Esophagus muscularis mucosa (tissue), 4 donors: ENCODE measurements at regions not wholly inside any gene's neighbourhood (a gene's known extent, or its start where the extent isn't known, plus 50 kb on each side); places are given as distances from the start of the nearest gene placed in this dataset.

ENCODE experiments used
- DNase-seq: peaks from one replicate; pipeline ENCODE4 v3.0.0-alpha.2; 2017; ENCODE audit errors: extremely low spot score
- H3K27ac ChIP-seq, 4 donors: fragments of 200-600 bp; sonication (generic); replicated peaks in 1 of 4; 1 replicate in 3 of 4; 2 replicates in 1 of 4; pipeline ENCODE4 v1.5.1; 2016 to 2019; ENCODE audit warnings: mild to moderate bottlenecking in 1 of 4
- H3K27me3 ChIP-seq, 4 donors: fragments of 200-600 bp; sonication (generic); one replicate each; pipeline versions ENCODE4 v1.5.1 to v1.6.0; 2016 to 2019
- H3K36me3 ChIP-seq, 4 donors: fragments of 200-600 bp; sonication (generic); one replicate each; pipeline ENCODE4 v1.5.1; 2016 to 2019
- H3K4me1 ChIP-seq, 4 donors: fragments of 200-600 bp; sonication (generic); one replicate each; pipeline ENCODE4 v1.5.1; 2016 to 2019
- H3K4me3 ChIP-seq, 4 donors: fragments of 200-600 bp; sonication (generic); 1 replicate in 2 of 4; 2 replicates in 2 of 4; pipeline ENCODE4 v1.5.1; 2016 to 2019; ENCODE audit warnings: mild to moderate bottlenecking in 4 of 4, moderate library complexity in 1 of 4
- H3K9me3 ChIP-seq, 4 donors: fragments of 200-600 bp; sonication (generic); 1 replicate in 3 of 4; 2 replicates in 1 of 4; pipeline ENCODE4 v1.5.1; 2016 to 2019
- CTCF ChIP-seq, 3 experiments: fragments of 200-600 bp in 2 of 3; fragments of 450-650 bp in 1 of 3; sonication (generic) in 2 of 3; IDR thresholded peaks; one replicate each; pipeline ENCODE4 v1.5.1; 2017 to 2019; ENCODE audit warnings: antibody characterized with exemption in 3 of 3, mild to moderate bottlenecking in 2 of 3, moderate library complexity in 1 of 3
- EP300 ChIP-seq: sonication (generic); formaldehyde crosslinking; IDR thresholded peaks from one replicate; pipeline ENCODE4 v1.6.1; 2017; ENCODE audit warnings: antibody characterized with exemption
- POLR2A ChIP-seq: fragments of 450-650 bp; IDR thresholded peaks from one replicate; pipeline ENCODE4 v1.6.1; 2017; ENCODE audit warnings: antibody characterized with exemption, moderate library complexity, mild to moderate bottlenecking, low read depth
- POLR2AphosphoS5 ChIP-seq, 2 donors: sonication (generic); formaldehyde crosslinking; IDR thresholded peaks; one replicate each; pipeline ENCODE4 v1.6.1; 2017; ENCODE audit warnings: antibody characterized with exemption in 2 of 2
- WGBS: methylation state at CpG from one replicate; pipeline ENCODE4 v1.1.5; 2018; 5-methylcytosine and 5-hydroxymethylcytosine counted together
- intact Hi-C: fragments of 100-400 bp; cut with DNase I; formaldehyde crosslinking; loops from one replicate; pipeline ENCODE4 v1.15.1; 2023

- WGBS = 85% methylated on average over 1 of the region's 1 CpG
- no peak for DNase-seq
- no peak overlapping the region for H3K4me3 ChIP-seq
- TF ChIP-seq EP300 (no peak), POLR2A (no peak), POLR2AphosphoS5 (IDR thresholded peaks at IDR 0.05) (no peak), CTCF (IDR thresholded peaks at IDR 0.05) (no peak)
- H3K4me1 ChIP-seq = no peaks in the 10 kb centered on the region
- intact Hi-C loops = no loop called here
- no peaks in the 10 kb centered on the region for H3K27me3 ChIP-seq
- no peak overlapping the region for H3K27ac ChIP-seq
- no peaks in the 10 kb centered on the region for H3K9me3 ChIP-seq
- no peaks in the 10 kb centered on the region for H3K36me3 ChIP-seq
Measured at GRCh38 chr13:67377919-67378318, 147.8 kb upstream of the PCDH9 start.

GRCh38 chr13:67374391-67374790 lies 144.3 kb upstream of the PCDH9 start:
- H3K9me3 ChIP-seq = no peaks in the 10 kb centered on the region
- no peaks in the 10 kb centered on the region for H3K27me3 ChIP-seq
- intact Hi-C loops = no loop called here
- no peak overlapping the region for H3K27ac ChIP-seq
- H3K36me3 ChIP-seq = no peaks in the 10 kb centered on the region
- no peak overlapping the region for H3K4me3 ChIP-seq
- 67% methylated on average over 1 of the region's 1 CpG for WGBS
- no peak for DNase-seq
- TF ChIP-seq POLR2A (no peak), POLR2AphosphoS5 (IDR thresholded peaks at IDR 0.05) (no peak), EP300 (no peak), CTCF (IDR thresholded peaks at IDR 0.05) (no peak)
- peaks cover 0 to 5% (median 0%) of the 10 kb centered on the region in 4 donors for H3K4me1 ChIP-seq

GRCh38 chr13:67372868-67373464 lies 142.8 kb upstream of the PCDH9 start:
- Histone ChIP-seq H3K9me3 (no peaks in the 10 kb centered on the region), H3K27ac (no peak overlapping the region), H3K4me1 (peaks cover 0 to 6% (median 0%) of the 10 kb centered on the region in 4 donors), H3K4me3 (no peak overlapping the region), H3K27me3 (no peaks in the 10 kb centered on the region), H3K36me3 (no peaks in the 10 kb centered on the region)
- TF ChIP-seq POLR2AphosphoS5 (IDR thresholded peaks at IDR 0.05) = no peak
- TF ChIP-seq CTCF (IDR thresholded peaks at IDR 0.05) = no peak
- TF ChIP-seq EP300 = no peak
- TF ChIP-seq POLR2A = no peak
- intact Hi-C loops = no loop called here
- WGBS = 70% methylated on average over 1 of the region's 1 CpG
- DNase-seq = no peak

DNA sequence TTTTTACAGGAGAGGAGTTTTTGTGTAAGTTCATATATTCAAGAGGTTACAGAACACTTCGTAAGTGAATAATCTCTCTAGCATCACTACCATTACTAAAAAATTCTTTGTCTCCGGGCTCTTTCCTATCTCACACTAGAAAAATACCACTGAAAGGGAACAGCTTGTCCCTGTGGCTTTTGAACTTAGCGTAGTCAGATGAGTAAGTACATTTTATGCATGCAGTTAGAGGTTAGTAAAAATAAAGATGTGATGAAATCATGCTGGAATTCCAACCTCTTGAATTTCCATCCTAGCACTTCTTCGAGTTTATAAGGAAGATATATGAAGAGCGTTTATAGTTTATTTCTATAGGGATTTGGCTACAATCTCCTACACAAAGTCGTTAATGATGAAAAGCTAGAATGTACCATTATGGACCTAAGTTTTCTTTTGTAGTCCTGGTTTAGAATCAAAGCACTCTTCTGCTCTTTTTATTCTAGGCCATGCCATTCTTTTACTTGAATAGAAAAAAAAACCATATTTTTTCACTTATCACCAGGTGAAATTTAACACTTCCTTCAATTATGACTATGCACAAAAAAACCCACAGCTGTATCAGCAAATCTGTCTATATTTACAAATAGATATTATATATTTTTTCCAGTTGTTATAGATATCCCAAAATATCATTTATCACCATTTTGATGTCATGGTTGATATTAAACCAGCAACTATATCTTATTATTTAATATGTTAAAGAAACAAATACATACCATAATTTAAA lies 139.9 kb upstream of the PCDH9 start:
- intact Hi-C loops = no loop called here
- DNase-seq = no peak
- Histone ChIP-seq H3K9me3 (no peaks in the 10 kb centered on the region), H3K27me3 (no peaks in the 10 kb centered on the region), H3K36me3 (no peaks in the 10 kb centered on the region), H3K4me1 (peaks cover 0 to 6% (median 0%) of the 10 kb centered on the region in 4 donors), H3K27ac (peak overlapping the region in 1 of 4 donors; percentile 30), H3K4me3 (no peak overlapping the region)
- WGBS = 36% methylated on average over 6 of the region's 6 CpGs
- no peak for TF ChIP-seq POLR2A
- peak in 1 of 2 donors; percentile 76 for TF ChIP-seq POLR2AphosphoS5 (IDR thresholded peaks at IDR 0.05)

GRCh38 chr13:67367399-67367798 lies 137.3 kb upstream of the PCDH9 start:
- H3K27me3 ChIP-seq = no peaks in the 10 kb centered on the region
- TF ChIP-seq CTCF (IDR thresholded peaks at IDR 0.05) (no peak), POLR2AphosphoS5 (IDR thresholded peaks at IDR 0.05) (no peak), EP300 (no peak), POLR2A (no peak)
- peaks cover 0 to 6% (median 0%) of the 10 kb centered on the region in 4 donors for H3K4me1 ChIP-seq
- H3K9me3 ChIP-seq = no peaks in the 10 kb centered on the region
- 77% methylated on average over 1 of the region's 1 CpG for WGBS
- H3K36me3 ChIP-seq = no peaks in the 10 kb centered on the region
- DNase-seq = no peak
- no peak overlapping the region for H3K27ac ChIP-seq
- no peak overlapping the region for H3K4me3 ChIP-seq
- intact Hi-C loops = no loop called here
